ENCODE measurements at regions not wholly inside any gene's neighbourhood (a gene's known extent, or its start where the extent isn't known, plus 50 kb on each side); places are given as distances from the start of the nearest gene placed in this dataset.

GRCh38 chr18:45565280-45565970, 49.9 kb upstream of the SLC14A2 start:
- TF ChIP-seq REST (IDR thresholded peaks at IDR 0.05; ENCODE audit: insufficient read depth in 1 of 2, low read depth in 2 of 2, low read length in 1 of 2) (no peak), CTCF (IDR thresholded peaks at IDR 0.05) (no peak), POLR2AphosphoS5 (IDR thresholded peaks at IDR 0.05; ENCODE audit: low read depth, low read length) (no peak), TCF7L2 (IDR thresholded peaks at IDR 0.05; ENCODE audit: low read depth, low read length) (no peak)

All from Panc1 (cell line).